ENCODE measurements at regions not wholly inside any gene's neighbourhood (a gene's known extent, or its start where the extent isn't known, plus 50 kb on each side); places are given as distances from the start of the nearest gene placed in this dataset.

DNA sequence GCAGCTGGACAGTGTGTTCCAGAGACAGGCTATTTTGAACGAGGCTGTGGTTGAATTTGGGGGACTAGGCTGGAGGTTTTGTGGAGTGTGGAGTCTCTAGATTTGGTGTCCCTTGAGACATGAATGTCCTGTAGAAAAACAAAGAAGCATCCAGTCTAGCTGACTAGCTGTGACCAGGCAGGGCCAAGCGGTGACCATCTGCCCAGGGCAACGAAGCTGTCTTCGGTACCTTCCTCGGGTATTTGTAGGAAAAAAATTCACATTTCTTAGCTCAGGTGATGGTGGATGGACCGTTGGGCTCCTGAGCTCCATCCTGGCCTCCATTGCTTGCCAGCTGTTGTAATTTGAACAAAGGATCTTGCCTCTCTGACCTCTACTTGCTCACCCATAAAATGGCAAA, 557.3 kb downstream of the MIAT start (continued):
- TF ChIP-seq, protein P1, sequence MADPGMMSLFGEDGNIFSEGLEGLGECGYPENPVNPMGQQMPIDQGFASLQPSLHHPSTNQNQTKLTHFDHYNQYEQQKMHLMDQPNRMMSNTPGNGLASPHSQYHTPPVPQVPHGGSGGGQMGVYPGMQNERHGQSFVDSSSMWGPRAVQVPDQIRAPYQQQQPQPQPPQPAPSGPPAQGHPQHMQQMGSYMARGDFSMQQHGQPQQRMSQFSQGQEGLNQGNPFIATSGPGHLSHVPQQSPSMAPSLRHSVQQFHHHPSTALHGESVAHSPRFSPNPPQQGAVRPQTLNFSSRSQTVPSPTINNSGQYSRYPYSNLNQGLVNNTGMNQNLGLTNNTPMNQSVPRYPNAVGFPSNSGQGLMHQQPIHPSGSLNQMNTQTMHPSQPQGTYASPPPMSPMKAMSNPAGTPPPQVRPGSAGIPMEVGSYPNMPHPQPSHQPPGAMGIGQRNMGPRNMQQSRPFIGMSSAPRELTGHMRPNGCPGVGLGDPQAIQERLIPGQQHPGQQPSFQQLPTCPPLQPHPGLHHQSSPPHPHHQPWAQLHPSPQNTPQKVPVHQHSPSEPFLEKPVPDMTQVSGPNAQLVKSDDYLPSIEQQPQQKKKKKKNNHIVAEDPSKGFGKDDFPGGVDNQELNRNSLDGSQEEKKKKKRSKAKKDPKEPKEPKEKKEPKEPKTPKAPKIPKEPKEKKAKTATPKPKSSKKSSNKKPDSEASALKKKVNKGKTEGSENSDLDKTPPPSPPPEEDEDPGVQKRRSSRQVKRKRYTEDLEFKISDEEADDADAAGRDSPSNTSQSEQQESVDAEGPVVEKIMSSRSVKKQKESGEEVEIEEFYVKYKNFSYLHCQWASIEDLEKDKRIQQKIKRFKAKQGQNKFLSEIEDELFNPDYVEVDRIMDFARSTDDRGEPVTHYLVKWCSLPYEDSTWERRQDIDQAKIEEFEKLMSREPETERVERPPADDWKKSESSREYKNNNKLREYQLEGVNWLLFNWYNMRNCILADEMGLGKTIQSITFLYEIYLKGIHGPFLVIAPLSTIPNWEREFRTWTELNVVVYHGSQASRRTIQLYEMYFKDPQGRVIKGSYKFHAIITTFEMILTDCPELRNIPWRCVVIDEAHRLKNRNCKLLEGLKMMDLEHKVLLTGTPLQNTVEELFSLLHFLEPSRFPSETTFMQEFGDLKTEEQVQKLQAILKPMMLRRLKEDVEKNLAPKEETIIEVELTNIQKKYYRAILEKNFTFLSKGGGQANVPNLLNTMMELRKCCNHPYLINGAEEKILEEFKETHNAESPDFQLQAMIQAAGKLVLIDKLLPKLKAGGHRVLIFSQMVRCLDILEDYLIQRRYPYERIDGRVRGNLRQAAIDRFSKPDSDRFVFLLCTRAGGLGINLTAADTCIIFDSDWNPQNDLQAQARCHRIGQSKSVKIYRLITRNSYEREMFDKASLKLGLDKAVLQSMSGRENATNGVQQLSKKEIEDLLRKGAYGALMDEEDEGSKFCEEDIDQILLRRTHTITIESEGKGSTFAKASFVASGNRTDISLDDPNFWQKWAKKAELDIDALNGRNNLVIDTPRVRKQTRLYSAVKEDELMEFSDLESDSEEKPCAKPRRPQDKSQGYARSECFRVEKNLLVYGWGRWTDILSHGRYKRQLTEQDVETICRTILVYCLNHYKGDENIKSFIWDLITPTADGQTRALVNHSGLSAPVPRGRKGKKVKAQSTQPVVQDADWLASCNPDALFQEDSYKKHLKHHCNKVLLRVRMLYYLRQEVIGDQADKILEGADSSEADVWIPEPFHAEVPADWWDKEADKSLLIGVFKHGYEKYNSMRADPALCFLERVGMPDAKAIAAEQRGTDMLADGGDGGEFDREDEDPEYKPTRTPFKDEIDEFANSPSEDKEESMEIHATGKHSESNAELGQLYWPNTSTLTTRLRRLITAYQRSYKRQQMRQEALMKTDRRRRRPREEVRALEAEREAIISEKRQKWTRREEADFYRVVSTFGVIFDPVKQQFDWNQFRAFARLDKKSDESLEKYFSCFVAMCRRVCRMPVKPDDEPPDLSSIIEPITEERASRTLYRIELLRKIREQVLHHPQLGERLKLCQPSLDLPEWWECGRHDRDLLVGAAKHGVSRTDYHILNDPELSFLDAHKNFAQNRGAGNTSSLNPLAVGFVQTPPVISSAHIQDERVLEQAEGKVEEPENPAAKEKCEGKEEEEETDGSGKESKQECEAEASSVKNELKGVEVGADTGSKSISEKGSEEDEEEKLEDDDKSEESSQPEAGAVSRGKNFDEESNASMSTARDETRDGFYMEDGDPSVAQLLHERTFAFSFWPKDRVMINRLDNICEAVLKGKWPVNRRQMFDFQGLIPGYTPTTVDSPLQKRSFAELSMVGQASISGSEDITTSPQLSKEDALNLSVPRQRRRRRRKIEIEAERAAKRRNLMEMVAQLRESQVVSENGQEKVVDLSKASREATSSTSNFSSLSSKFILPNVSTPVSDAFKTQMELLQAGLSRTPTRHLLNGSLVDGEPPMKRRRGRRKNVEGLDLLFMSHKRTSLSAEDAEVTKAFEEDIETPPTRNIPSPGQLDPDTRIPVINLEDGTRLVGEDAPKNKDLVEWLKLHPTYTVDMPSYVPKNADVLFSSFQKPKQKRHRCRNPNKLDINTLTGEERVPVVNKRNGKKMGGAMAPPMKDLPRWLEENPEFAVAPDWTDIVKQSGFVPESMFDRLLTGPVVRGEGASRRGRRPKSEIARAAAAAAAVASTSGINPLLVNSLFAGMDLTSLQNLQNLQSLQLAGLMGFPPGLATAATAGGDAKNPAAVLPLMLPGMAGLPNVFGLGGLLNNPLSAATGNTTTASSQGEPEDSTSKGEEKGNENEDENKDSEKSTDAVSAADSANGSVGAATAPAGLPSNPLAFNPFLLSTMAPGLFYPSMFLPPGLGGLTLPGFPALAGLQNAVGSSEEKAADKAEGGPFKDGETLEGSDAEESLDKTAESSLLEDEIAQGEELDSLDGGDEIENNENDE (IDR thresholded peaks at IDR 0.05; ENCODE audit: insufficient replicate concordance, low read length), result no peak
- no peak for TF ChIP-seq CBX5 (IDR thresholded peaks at IDR 0.05; ENCODE audit: low read depth, low read length)
- no peak for TF ChIP-seq SAP30 (IDR thresholded peaks at IDR 0.05; ENCODE audit: insufficient read depth, insufficient replicate concordance, low read length)
- TF ChIP-seq HDAC6 (IDR thresholded peaks at IDR 0.05; ENCODE audit: low read depth, low read length), result no peak
- no peak for TF ChIP-seq CBX8 (IDR thresholded peaks at IDR 0.05; ENCODE audit: borderline replicate concordance, low read depth, low read length)
- no peak for TF ChIP-seq SIRT6 (IDR thresholded peaks at IDR 0.05; ENCODE audit: low read length)

Data from H1 (cell line).